Gastroesophageal sphincter (tissue), 4 donors: ENCODE measurements at regions not wholly inside any gene's neighbourhood (a gene's known extent, or its start where the extent isn't known, plus 50 kb on each side); places are given as distances from the start of the nearest gene placed in this dataset.

Experiments used
- ATAC-seq: fragments of 150-250 bp; one replicate; pipeline ENCODE4 v1.9.1; 2016; ENCODE audit warnings: mild to moderate bottlenecking, moderate library complexity
- H3K27ac ChIP-seq, 4 donors: fragments of 200-600 bp; sonication (generic) in 3 of 4; 1 replicate in 3 of 4; 2 replicates in 1 of 4; pipeline ENCODE4 v1.5.1; 2016 to 2019
- H3K27me3 ChIP-seq: fragments of 200-600 bp; sonication (generic); one replicate; pipeline ENCODE4 v1.5.1; 2019
- H3K36me3 ChIP-seq, 2 donors: fragments of 200-600 bp; sonication (generic); one replicate each; pipeline ENCODE4 v1.5.1; 2019; ENCODE audit warnings: control low read depth in 1 of 2
- H3K4me1 ChIP-seq, 3 donors: fragments of 200-600 bp; sonication (generic); 1 replicate in 2 of 3; 2 replicates in 1 of 3; pipeline ENCODE4 v1.5.1; 2016 to 2019; ENCODE audit warnings: control low read depth in 2 of 3
- H3K4me3 ChIP-seq, 2 donors: fragments of 200-600 bp; sonication (generic); one replicate each; pipeline ENCODE4 v1.5.1; 2019; ENCODE audit warnings: mild to moderate bottlenecking in 1 of 2, moderate library complexity in 1 of 2
- H3K9me3 ChIP-seq, 3 donors: fragments of 200-600 bp; sonication (generic); one replicate each; pipeline ENCODE4 v1.5.1; 2017 to 2019; ENCODE audit warnings: control low read depth in 2 of 3
- CTCF ChIP-seq, 4 experiments: fragments of 200-600 bp in 2 of 4; fragments of 450-650 bp in 2 of 4; sonication (generic) in 1 of 4; IDR thresholded peaks; one replicate each; pipeline ENCODE4 v1.5.1; 2017 to 2019; ENCODE audit warnings: antibody characterized with exemption in 4 of 4, mild to moderate bottlenecking in 2 of 4, moderate library complexity in 2 of 4
- EP300 ChIP-seq: sonication (generic); formaldehyde crosslinking; IDR thresholded peaks from one replicate; pipeline ENCODE4 v1.6.1; 2017; ENCODE audit warnings: antibody characterized with exemption, mild to moderate bottlenecking
- POLR2A ChIP-seq, 2 donors: fragments of 450-650 bp; IDR thresholded peaks; one replicate each; pipeline ENCODE4 v1.6.1; 2017; ENCODE audit warnings: antibody characterized with exemption in 2 of 2, mild to moderate bottlenecking in 2 of 2, moderate library complexity in 1 of 2
- POLR2AphosphoS5 ChIP-seq: sonication (generic); formaldehyde crosslinking; IDR thresholded peaks from one replicate; pipeline ENCODE4 v1.6.1; 2017; ENCODE audit warnings: antibody characterized with exemption
- WGBS, 2 donors: methylation state at CpG; one replicate each; pipeline ENCODE4 v1.1.5; 2018; ENCODE audit warnings: low coverage in 1 of 2; 5-methylcytosine and 5-hydroxymethylcytosine counted together

GRCh38 chr3:132196113-132196512, 121.1 kb upstream of the ACP3 start:
- no peak overlapping the region for H3K27ac ChIP-seq
- H3K27me3 ChIP-seq, result peaks cover 3% of the 10 kb centered on the region
- no peaks in the 10 kb centered on the region for H3K4me1 ChIP-seq
- no peak overlapping the region for H3K4me3 ChIP-seq
- no peak for ATAC-seq
- WGBS, 2 donors, result 86 to 88% methylated on average over 1 of the region's 1 CpG
- TF ChIP-seq POLR2AphosphoS5, result no peak
- no peak for TF ChIP-seq CTCF (IDR thresholded peaks at IDR 0.05)
- no peaks in the 10 kb centered on the region for H3K36me3 ChIP-seq
- H3K9me3 ChIP-seq, result no peaks in the 10 kb centered on the region

GRCh38 chr3:132198516-132198915, 118.7 kb upstream of the ACP3 start:
- no peak for ATAC-seq
- H3K27me3 ChIP-seq, result peaks cover 3% of the 10 kb centered on the region
- H3K4me1 ChIP-seq, result no peaks in the 10 kb centered on the region
- H3K4me3 ChIP-seq, result no peak overlapping the region
- no peaks in the 10 kb centered on the region for H3K36me3 ChIP-seq
- TF ChIP-seq EP300 (no peak), POLR2A (IDR thresholded peaks at IDR 0.05) (no peak), CTCF (IDR thresholded peaks at IDR 0.05) (no peak), POLR2AphosphoS5 (no peak)
- H3K9me3 ChIP-seq, result no peaks in the 10 kb centered on the region
- no peak overlapping the region for H3K27ac ChIP-seq

GRCh38 chr3:132199451-132199850, 117.8 kb upstream of the ACP3 start:
- no peak for ATAC-seq
- H3K4me3 ChIP-seq, result no peak overlapping the region
- no peak overlapping the region for H3K27ac ChIP-seq
- H3K27me3 ChIP-seq, result peaks cover 3% of the 10 kb centered on the region
- TF ChIP-seq EP300 (no peak), POLR2AphosphoS5 (no peak)
- H3K36me3 ChIP-seq, result no peaks in the 10 kb centered on the region
- WGBS, 2 donors, result 25 to 60% methylated on average over 1 of the region's 1 CpG
- no peaks in the 10 kb centered on the region for H3K9me3 ChIP-seq
- no peaks in the 10 kb centered on the region for H3K4me1 ChIP-seq

GRCh38 chr3:132202586-132202985, 114.6 kb upstream of the ACP3 start:
- WGBS, 2 donors, result 87 to 93% methylated on average over 3 of the region's 3 CpGs
- no peak for TF ChIP-seq POLR2A (IDR thresholded peaks at IDR 0.05)
- no peak for TF ChIP-seq CTCF (IDR thresholded peaks at IDR 0.05)
- no peak for TF ChIP-seq POLR2AphosphoS5
- no peak for TF ChIP-seq EP300
- no peaks in the 10 kb centered on the region for H3K36me3 ChIP-seq
- H3K27me3 ChIP-seq, result no peaks in the 10 kb centered on the region
- no peaks in the 10 kb centered on the region for H3K4me1 ChIP-seq
- no peak overlapping the region for H3K4me3 ChIP-seq
- ATAC-seq, result no peak
- no peak overlapping the region for H3K27ac ChIP-seq
- no peaks in the 10 kb centered on the region for H3K9me3 ChIP-seq

- Histone ChIP-seq H3K27ac (no peak overlapping the region), H3K9me3 (no peaks in the 10 kb centered on the region), H3K27me3 (no peaks in the 10 kb centered on the region), H3K4me3 (no peak overlapping the region), H3K4me1 (no peaks in the 10 kb centered on the region), H3K36me3 (no peaks in the 10 kb centered on the region)
- 67 to 69% methylated on average over 3 of the region's 3 CpGs for WGBS, 2 donors
- no peak for ATAC-seq
- TF ChIP-seq POLR2AphosphoS5 (no peak), EP300 (no peak), POLR2A (IDR thresholded peaks at IDR 0.05) (no peak), CTCF (IDR thresholded peaks at IDR 0.05) (no peak)
These were observed 113.2 kb upstream of the ACP3 start for GRCh38 chr3:132203889-132204596.
